ENCODE measurements at regions not wholly inside any gene's neighbourhood (a gene's known extent, or its start where the extent isn't known, plus 50 kb on each side); places are given as distances from the start of the nearest gene placed in this dataset.
"Not testable (repeated sequence)": the region's sequence is repeated elsewhere in the genome, so short reads cannot be mapped to it uniquely, and the experiment has no call there.

GRCh38 chr5:177941386-177941785, 54.7 kb downstream of the PROP1 start:
- H3K4me3 ChIP-seq (ENCODE audit: low read depth, low read length); DNase-seq (ENCODE audit: low read depth): not testable (repeated sequence)

- DNase-seq (ENCODE audit: low read depth), result not testable (repeated sequence)
- peak overlapping the region; percentile 61 for H3K4me3 ChIP-seq (ENCODE audit: low read depth, low read length)
These were observed 56.5 kb downstream of the PROP1 start for GRCh38 chr5:177939246-177940171.

- H3K4me3 ChIP-seq (ENCODE audit: low read depth, low read length); DNase-seq (ENCODE audit: low read depth): not testable (repeated sequence)
These were observed 57.3 kb downstream of the PROP1 start for GRCh38 chr5:177938767-177939166.

- TF ChIP-seq CTCF (IDR thresholded peaks at IDR 0.05; ENCODE audit: insufficient read depth, low read length), result peak; percentile 21
- not testable (repeated sequence) for H3K4me3 ChIP-seq (ENCODE audit: low read depth, low read length)
- peak; percentile 6 for DNase-seq (ENCODE audit: low read depth)
These were observed 61.8 kb downstream of the PROP1 start for GRCh38 chr5:177934233-177934632.

- H3K4me3 ChIP-seq (ENCODE audit: low read depth, low read length); DNase-seq (ENCODE audit: low read depth): not testable (repeated sequence)
These were observed 65.6 kb downstream of the PROP1 start for GRCh38 chr5:177930269-177931022.

- not testable (repeated sequence) for DNase-seq (ENCODE audit: low read depth); H3K4me3 ChIP-seq (ENCODE audit: low read depth, low read length)
These were observed 66.4 kb downstream of the PROP1 start for GRCh38 chr5:177929618-177930017.

GRCh38 chr5:177927500-177927899, 68.5 kb downstream of the PROP1 start:
- H3K4me3 ChIP-seq (ENCODE audit: low read depth, low read length); DNase-seq (ENCODE audit: low read depth): not testable (repeated sequence)

GRCh38 chr5:177924577-177924976, 71.5 kb downstream of the PROP1 start:
- not testable (repeated sequence) for DNase-seq (ENCODE audit: low read depth); H3K4me3 ChIP-seq (ENCODE audit: low read depth, low read length)

GRCh38 chr5:177923837-177924236, 72.2 kb downstream of the PROP1 start:
- DNase-seq (ENCODE audit: low read depth); H3K4me3 ChIP-seq (ENCODE audit: low read depth, low read length): not testable (repeated sequence)

GRCh38 chr5:177923189-177923588, 72.9 kb downstream of the PROP1 start:
- DNase-seq (ENCODE audit: low read depth); H3K4me3 ChIP-seq (ENCODE audit: low read depth, low read length): not testable (repeated sequence)

GRCh38 chr5:177909261-177909660, 86.8 kb downstream of the PROP1 start:
- not testable (repeated sequence) for DNase-seq (ENCODE audit: low read depth); H3K4me3 ChIP-seq (ENCODE audit: low read depth, low read length)

GRCh38 chr5:177902806-177903205, 93.2 kb downstream of the PROP1 start:
- DNase-seq (ENCODE audit: low read depth), result not testable (repeated sequence)

GRCh38 chr5:177900066-177900465, 96.0 kb downstream of the PROP1 start:
- H3K4me3 ChIP-seq (ENCODE audit: low read depth, low read length); DNase-seq (ENCODE audit: low read depth): not testable (repeated sequence)

More at GRCh38 chr5:177902806-177903205, 93.2 kb downstream of the PROP1 start:
- H3K4me3 ChIP-seq (ENCODE audit: low read depth, low read length), result not testable (repeated sequence)

- not testable (repeated sequence) for DNase-seq (ENCODE audit: low read depth); H3K4me3 ChIP-seq (ENCODE audit: low read depth, low read length)
These were observed 101.2 kb downstream of the PROP1 start for GRCh38 chr5:177894681-177895453.

GRCh38 chr5:177892357-177892665, 103.7 kb downstream of the PROP1 start:
- not testable (repeated sequence) for DNase-seq (ENCODE audit: low read depth)

More at GRCh38 chr5:177892357-177892665, 103.7 kb downstream of the PROP1 start:
- H3K4me3 ChIP-seq (ENCODE audit: low read depth, low read length), result not testable (repeated sequence)
